HG03520 (cell line): ENCODE measurements at regions not wholly inside any gene's neighbourhood (a gene's known extent, or its start where the extent isn't known, plus 50 kb on each side); places are given as distances from the start of the nearest gene placed in this dataset.
"Not testable (repeated sequence)": the region's sequence is repeated elsewhere in the genome, so short reads cannot be mapped to it uniquely, and the experiment has no call there.

ENCODE experiments used
- ATAC-seq: cut with Tn5 transposase; IDR thresholded peaks from one replicate; pipeline ENCODE4 v1.9.1; 2021; ENCODE audit warnings: mild to moderate bottlenecking, moderate library complexity; ENCODE audit not compliant: unreplicated experiment

GRCh38 chr5:56665117-56665516 is 150.2 kb upstream of the MAP3K1 start:
- not testable (repeated sequence) for ATAC-seq

GRCh38 chr5:56664025-56664424 is 151.3 kb upstream of the MAP3K1 start:
- no peak for ATAC-seq

GRCh38 chr5:56663523-56663922 is 151.8 kb upstream of the MAP3K1 start:
- no peak for ATAC-seq

DNA sequence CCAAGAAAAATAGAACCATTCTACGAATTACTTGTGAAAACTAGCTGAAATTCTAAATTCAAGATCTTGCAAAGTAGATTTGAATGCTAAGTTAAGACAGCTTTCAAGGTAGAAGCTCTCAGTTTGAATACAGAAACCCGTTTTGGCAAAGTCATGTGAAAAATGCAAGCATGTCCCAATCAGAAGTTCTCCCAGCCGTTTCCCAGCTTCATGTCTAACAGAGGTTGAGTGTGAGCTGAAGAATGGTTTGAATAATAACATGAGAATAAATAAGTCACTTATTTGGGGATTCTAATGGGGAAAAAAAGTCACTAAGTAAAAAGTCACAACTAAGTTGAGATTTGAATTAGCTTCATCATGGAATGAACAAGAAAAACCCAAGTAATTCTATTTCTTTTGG is 152.5 kb upstream of the MAP3K1 start:
- ATAC-seq = no peak

GRCh38 chr5:56659971-56660370 is 155.4 kb upstream of the MAP3K1 start:
- ATAC-seq = no peak

GRCh38 chr5:56658972-56659371 is 156.4 kb upstream of the MAP3K1 start:
- ATAC-seq = no peak

GRCh38 chr5:56656846-56657726 is 158.3 kb upstream of the MAP3K1 start:
- no peak for ATAC-seq

- ATAC-seq = no peak
Observed at GRCh38 chr5:56651893-56652292, 163.5 kb upstream of the MAP3K1 start.

DNA sequence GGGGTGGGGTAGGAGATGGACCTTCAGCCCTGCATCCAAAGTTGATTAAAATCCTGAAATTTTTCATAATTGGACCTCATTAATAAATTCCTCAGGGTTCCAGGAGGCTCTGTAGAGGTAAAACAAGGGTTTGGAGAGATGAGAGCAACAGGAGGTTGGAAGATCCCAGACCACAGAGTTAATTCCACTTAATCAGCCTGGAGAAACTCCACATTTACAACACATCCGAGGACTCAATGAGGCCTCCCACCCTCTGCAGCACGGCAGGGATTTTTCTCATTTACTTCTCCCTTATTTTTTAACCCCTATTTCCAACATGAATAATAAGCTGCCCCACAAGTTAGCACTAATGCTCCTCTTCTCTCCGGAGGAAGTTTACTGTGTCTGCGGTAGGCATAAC is 165.0 kb upstream of the MAP3K1 start:
- ATAC-seq = no peak

- no peak for ATAC-seq
Observed at GRCh38 chr5:56649569-56649968, 165.8 kb upstream of the MAP3K1 start.

GRCh38 chr5:56648460-56649034 is 166.8 kb upstream of the MAP3K1 start:
- ATAC-seq = no peak

GRCh38 chr5:56647099-56647850 is 168.1 kb upstream of the MAP3K1 start:
- ATAC-seq = no peak

DNA sequence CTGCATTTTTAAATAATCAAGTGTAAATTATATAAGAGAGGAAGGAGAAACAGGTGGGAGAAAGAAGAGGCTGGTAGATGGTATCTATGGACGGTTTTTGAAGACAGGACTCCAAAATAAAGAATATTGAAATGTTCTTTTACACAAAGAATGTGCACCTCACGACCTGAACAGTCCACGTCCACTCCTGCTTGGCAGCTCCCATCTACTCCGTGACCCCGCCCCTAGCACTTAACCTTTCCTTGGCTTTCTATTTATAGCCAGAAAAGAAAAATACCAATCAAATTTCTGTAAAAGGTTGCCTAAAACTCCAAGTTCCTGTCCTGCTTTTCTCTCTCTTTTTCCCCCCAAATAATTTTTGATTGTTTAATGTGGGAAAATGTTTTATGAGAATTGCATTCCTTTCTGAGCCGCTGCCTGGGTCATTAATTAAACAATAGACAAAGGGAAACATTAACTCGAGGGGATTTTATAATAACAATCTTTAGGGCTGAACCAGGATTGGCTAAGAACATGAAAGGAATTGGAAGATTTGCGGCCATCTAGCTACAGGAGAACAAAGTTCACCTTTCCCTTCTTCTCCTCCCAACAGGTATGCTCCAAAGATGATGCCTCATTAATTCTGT is 173.6 kb upstream of the MAP3K1 start:
- ATAC-seq = no peak

DNA sequence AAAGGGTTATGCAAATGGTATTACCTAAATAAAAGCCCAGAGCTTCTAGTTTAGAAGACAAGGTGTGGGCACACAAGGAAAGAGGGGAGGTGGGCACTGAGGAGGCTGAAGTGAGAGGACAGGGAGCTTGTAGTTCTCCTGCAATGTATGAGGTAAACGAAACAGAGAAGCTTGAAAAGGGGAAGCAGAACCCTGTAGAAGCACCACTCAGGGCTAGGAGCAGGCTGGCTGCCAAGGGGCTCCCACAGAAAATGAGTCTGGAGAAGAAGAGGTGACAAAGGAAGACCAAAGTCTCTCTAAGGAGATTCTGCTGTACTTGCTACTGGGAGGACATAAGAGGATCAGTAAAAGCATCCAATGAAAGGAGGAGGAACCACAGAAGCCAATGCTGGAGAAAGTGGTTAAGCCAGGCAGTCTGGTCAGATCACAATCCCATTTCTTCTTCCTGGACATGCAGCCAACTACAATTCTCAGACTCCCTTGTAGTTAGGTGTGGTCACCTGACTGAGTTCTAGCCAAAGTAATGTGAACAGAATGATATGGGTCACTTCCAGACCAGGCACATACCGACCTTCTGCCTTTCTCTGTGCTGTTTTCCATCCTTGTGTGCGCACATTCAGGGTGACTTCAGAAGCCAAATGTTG is 174.5 kb upstream of the MAP3K1 start:
- no peak for ATAC-seq

DNA sequence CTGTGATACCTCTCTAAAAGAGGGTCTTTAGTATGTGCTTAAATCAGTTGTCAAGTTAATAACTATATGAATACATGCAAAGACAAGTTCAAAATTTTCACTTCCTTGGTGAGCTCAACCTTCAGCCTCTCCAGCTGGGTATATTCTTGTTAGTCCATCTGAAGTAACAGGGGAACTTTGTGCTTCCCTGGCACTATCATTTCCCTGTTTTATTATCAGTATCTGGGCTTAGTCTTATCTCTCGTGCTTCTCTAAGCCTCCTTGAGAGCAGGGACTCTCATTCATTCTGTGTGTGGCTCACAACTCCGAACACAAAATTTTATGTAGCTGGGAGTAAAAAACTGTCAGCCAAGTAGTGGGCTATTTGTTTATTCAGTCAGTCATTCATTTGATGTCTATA is 175.9 kb upstream of the MAP3K1 start:
- no peak for ATAC-seq

GRCh38 chr5:56638768-56639238 is 176.5 kb upstream of the MAP3K1 start:
- ATAC-seq = no peak

DNA sequence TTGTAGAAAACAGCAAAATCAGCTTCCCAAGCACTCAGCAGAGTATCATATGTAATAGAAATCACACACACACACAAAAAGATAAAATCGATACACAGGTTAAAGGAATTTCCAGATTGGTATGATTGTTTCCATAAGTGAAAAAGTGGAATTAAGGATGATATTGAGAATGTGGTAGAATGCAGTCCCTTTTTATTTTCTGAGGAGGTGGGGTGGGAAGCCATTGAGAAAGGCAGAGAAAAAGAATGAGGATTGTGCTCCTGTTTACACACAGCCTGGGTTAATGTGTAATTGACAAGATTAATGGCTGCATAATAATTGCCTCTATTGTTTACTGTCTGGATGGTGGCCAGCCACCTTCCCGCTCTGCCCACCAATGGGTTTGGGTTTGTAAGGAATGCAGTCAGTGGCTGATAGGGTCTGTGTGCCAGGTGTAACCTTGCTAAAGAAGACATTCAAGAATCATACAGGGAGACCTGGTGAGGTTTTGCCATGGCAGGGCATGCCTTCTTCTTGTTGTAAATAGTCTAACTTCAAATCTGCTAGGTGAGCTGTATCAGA is 177.2 kb upstream of the MAP3K1 start:
- no peak for ATAC-seq

DNA sequence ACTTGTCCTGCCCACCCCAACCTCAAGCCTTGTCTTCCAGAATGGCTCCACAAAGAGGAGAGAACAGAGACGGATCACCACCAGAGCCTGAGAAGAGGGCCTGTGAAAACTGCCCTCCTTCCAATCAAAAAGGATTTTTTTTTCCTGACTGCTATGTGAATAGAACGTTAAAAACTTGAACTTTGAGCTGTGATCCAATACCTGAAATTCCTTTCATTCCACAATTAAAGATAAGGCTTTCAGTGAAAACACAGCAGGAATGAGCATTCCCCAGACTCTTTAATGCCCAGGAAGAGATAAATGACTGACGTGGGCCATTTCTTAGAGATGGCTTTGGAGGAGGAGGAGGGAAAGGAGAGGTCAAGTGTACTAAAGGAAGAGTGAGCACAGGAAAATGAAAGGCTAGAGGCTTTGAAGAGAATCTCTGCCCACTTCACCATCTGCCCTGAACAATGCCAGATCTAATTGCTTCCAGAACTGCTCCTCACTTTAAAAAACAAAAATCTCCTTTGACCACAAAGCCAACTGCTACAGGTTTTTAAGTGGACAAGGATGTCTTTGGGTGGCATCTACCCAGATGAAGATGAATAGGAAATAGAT is 177.9 kb upstream of the MAP3K1 start:
- ATAC-seq = no peak

- no peak for ATAC-seq
Observed at GRCh38 chr5:56633950-56634349, 181.4 kb upstream of the MAP3K1 start.

DNA sequence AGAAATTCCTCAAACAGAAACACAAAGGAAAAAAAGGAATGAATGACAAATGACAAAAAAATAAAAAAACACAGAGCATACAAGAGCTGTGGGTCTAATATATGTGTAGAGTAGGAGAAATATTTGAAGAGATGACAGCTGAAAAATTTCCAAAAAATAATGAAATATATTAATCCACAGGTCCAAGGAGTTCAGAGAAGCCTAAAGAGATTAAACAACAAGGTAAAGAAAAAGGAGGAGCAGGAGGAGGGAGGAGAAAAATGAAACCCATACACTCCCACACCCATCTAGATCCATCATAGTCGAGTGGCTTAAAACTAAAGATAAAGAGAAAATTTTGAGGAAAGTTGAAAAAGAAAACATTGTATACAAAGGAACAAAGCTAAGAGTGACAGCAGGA is 182.4 kb upstream of the MAP3K1 start:
- no peak for ATAC-seq
